ENCODE measurements at regions not wholly inside any gene's neighbourhood (a gene's known extent, or its start where the extent isn't known, plus 50 kb on each side); places are given as distances from the start of the nearest gene placed in this dataset.

DNA sequence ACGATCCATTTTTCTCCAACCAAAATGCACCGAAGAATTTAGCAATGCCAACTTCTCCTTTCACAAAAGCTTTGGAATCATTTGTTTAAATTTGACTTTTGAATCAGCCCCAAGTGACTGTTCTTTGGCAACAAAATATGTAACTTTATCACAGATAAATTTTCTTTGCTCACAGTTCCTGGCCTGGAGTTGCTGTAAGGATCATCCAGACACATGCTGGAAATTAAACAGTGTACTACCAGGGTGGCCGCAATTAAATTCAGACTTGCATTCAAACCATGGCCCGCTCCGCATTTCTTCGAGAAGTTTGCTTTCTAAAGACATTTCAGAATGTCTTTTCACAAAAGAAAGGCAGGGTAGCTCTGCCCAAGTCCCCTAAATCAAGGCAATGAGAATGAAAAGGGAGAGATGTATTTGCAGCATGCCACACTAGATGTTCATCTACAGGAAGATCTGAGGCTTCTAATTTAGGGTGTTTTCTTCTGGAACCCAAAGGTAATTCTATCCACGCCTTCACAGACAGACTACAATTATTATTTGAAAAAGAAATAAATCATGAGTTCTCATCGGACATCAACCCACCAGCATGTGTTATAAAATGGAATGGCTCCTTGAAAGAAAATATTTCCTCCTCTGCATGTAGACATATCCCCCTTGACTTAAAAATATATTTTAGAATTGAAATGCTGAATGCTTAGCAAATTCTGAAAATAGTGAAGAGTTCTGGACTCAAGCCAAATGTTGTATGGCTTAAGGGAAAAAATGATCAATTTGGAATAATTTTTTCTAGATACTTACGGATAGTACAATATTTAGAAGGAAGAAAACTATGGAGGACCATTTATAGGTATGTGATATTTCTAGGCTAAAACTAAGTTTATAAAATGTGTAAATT is 189.7 kb upstream of the BLID start:
- TF ChIP-seq, protein P1, sequence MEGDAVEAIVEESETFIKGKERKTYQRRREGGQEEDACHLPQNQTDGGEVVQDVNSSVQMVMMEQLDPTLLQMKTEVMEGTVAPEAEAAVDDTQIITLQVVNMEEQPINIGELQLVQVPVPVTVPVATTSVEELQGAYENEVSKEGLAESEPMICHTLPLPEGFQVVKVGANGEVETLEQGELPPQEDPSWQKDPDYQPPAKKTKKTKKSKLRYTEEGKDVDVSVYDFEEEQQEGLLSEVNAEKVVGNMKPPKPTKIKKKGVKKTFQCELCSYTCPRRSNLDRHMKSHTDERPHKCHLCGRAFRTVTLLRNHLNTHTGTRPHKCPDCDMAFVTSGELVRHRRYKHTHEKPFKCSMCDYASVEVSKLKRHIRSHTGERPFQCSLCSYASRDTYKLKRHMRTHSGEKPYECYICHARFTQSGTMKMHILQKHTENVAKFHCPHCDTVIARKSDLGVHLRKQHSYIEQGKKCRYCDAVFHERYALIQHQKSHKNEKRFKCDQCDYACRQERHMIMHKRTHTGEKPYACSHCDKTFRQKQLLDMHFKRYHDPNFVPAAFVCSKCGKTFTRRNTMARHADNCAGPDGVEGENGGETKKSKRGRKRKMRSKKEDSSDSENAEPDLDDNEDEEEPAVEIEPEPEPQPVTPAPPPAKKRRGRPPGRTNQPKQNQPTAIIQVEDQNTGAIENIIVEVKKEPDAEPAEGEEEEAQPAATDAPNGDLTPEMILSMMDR (IDR thresholded peaks at IDR 0.05), result no peak
- TF ChIP-seq POLR2AphosphoS5 (IDR thresholded peaks at IDR 0.05; ENCODE audit: insufficient read depth in 1 of 2, low read depth in 1 of 2) (no peak), POLR2A (IDR thresholded peaks at IDR 0.05) (no peak)

Measured in vagina (tissue), 2 donors.